SK-N-SH (cell line): ENCODE measurements at regions not wholly inside any gene's neighbourhood (a gene's known extent, or its start where the extent isn't known, plus 50 kb on each side); places are given as distances from the start of the nearest gene placed in this dataset.

Experiments used
- CTCF ChIA-PET: fragments of 300-600, 350-600 bp; formaldehyde crosslinking; extraction: SDS; loops from one replicate; lab custom pipeline; 2021; lab: Yijun Ruan, JAX
- POLR2A ChIA-PET: fragments of 350-600 bp; sonication (Branson Sonifier 250); formaldehyde crosslinking; extraction: SDS; loops from one replicate; lab custom pipeline; 2020; ENCODE audit warnings: antibody characterized with exemption, inconsistent platforms; lab: Yijun Ruan, JAX
- DNase-seq: peaks from one replicate; pipeline ENCODE4 v3.0.0; 2012
- H2AFZ ChIP-seq: fragments of 200-600 bp; sonication (generic); 2 replicates; pipeline ENCODE4 v1.8.1; 2016; ENCODE audit warnings: antibody characterized with exemption, mild to moderate bottlenecking, low read depth
- H3F3A ChIP-seq: fragments of 200-600 bp; sonication (generic); replicated peaks from 2 replicates; pipeline ENCODE3; 2016; ENCODE audit warnings: antibody characterized with exemption, mild to moderate bottlenecking; ENCODE audit not compliant: insufficient read depth
- H3K27ac ChIP-seq, 2 experiments: fragments of 200-500 bp in 1 of 2; fragments of 200-600 bp in 1 of 2; sonication (Bioruptor generic) in 1 of 2; sonication (generic), shearing (Covaris generic) in 1 of 2; 2 replicates each; pipeline versions ENCODE4 v1.5.1 to v1.6.1; 2014 to 2016; ENCODE audit warnings: low read depth in 2 of 2, inconsistent platforms in 1 of 2, low read length in 1 of 2, mild to moderate bottlenecking in 1 of 2, mixed read lengths in 1 of 2
- H3K27me3 ChIP-seq: fragments of 200-600 bp; sonication (generic), shearing (Covaris generic); 2 replicates; pipeline ENCODE4 v1.6.1; 2016; ENCODE audit warnings: mixed run types; ENCODE audit not compliant: insufficient read depth
- H3K36me3 ChIP-seq, 2 experiments: fragments of 200-500 bp in 1 of 2; fragments of 200-600 bp in 1 of 2; sonication (Bioruptor generic) in 1 of 2; sonication (generic) in 1 of 2; replicated peaks in 1 of 2; 2 replicates each; pipeline versions ENCODE3 to v1.5.1; 2014 to 2016; ENCODE audit warnings: low read length in 1 of 2, mild to moderate bottlenecking in 1 of 2; ENCODE audit not compliant: insufficient read depth in 2 of 2, control insufficient read depth in 1 of 2
- H3K4me1 ChIP-seq, 2 experiments: fragments of 200-500 bp in 1 of 2; fragments of 200-600 bp in 1 of 2; sonication (Bioruptor generic) in 1 of 2; sonication (generic), shearing (Covaris generic) in 1 of 2; 2 replicates each; pipeline versions ENCODE4 v1.5.1 to v1.6.1; 2014 to 2016; ENCODE audit warnings: low read depth in 1 of 2, low read length in 1 of 2, mixed run types in 1 of 2; ENCODE audit not compliant: insufficient read depth in 2 of 2, control insufficient read depth in 1 of 2
- H3K4me2 ChIP-seq: fragments of 200-600 bp; sonication (generic), shearing (Covaris generic); 2 replicates; pipeline ENCODE4 v1.6.1; 2017; ENCODE audit warnings: mixed run types
- H3K4me3 ChIP-seq, 2 experiments: fragments of 200-500 bp in 1 of 2; fragments of 200-600 bp in 1 of 2; sonication (Bioruptor generic) in 1 of 2; sonication (generic), shearing (Covaris generic) in 1 of 2; 2 replicates each; pipeline versions ENCODE4 v1.5.1 to v1.8.1; 2014 to 2016; ENCODE audit warnings: low read depth in 2 of 2, inconsistent platforms in 1 of 2, low read length in 1 of 2, mild to moderate bottlenecking in 1 of 2, mixed read lengths in 1 of 2, moderate library complexity in 1 of 2
- H3K79me2 ChIP-seq: fragments of 200-600 bp; sonication (generic); 2 replicates; pipeline ENCODE4 v1.8.1; 2017; ENCODE audit warnings: mild to moderate bottlenecking; ENCODE audit not compliant: insufficient read depth
- H3K9ac ChIP-seq: fragments of 200-600 bp; sonication (generic); 2 replicates; pipeline ENCODE4 v1.6.1; 2017; ENCODE audit warnings: mixed run types
- H3K9me2 ChIP-seq: fragments of 200-600 bp; sonication (generic); 2 replicates; pipeline ENCODE4 v1.6.1; 2017; ENCODE audit warnings: mixed run types
- H3K9me3 ChIP-seq: fragments of 200-600 bp; sonication (generic); 2 replicates; pipeline ENCODE4 v1.6.1; 2017; ENCODE audit warnings: mixed run types, mild to moderate bottlenecking, moderate library complexity
- H4K20me1 ChIP-seq: fragments of 200-600 bp; sonication (generic); 2 replicates; pipeline ENCODE4 v1.6.1; 2017; ENCODE audit warnings: mild to moderate bottlenecking, mixed run types; ENCODE audit not compliant: insufficient read depth
- ELF1 ChIP-seq: IDR thresholded peaks from 2 replicates; pipeline ENCODE4 v1.4.0; 2012
- FOSL2 ChIP-seq: IDR thresholded peaks from 2 replicates; pipeline ENCODE4 v1.4.0; 2012; ENCODE audit warnings: low read depth, mild to moderate bottlenecking, moderate library complexity, borderline replicate concordance
- FOXM1 ChIP-seq: IDR thresholded peaks from 2 replicates; pipeline ENCODE4 v1.4.0; 2012; ENCODE audit warnings: low read depth, mild to moderate bottlenecking
- GABPA ChIP-seq: IDR thresholded peaks from 2 replicates; pipeline ENCODE4 v1.4.0; 2012; ENCODE audit warnings: low read depth, mild to moderate bottlenecking
- JUND ChIP-seq: IDR thresholded peaks from 2 replicates; pipeline ENCODE4 v1.4.0; 2012
- POLR2AphosphoS5 ChIP-seq: IDR thresholded peaks from 2 replicates; pipeline ENCODE4 v1.6.1; 2012; ENCODE audit warnings: low read depth, low read length
- RCOR1 ChIP-seq: fragments of 150-350 bp; IDR thresholded peaks from 2 replicates; pipeline ENCODE4 v1.6.1; 2017; ENCODE audit warnings: antibody characterized with exemption, low read length
- RFX5 ChIP-seq: IDR thresholded peaks from 2 replicates; pipeline ENCODE4 v1.6.1; 2012; ENCODE audit warnings: mild to moderate bottlenecking, improper control_type of control experiment, low read length
- SIN3A ChIP-seq: IDR thresholded peaks from 2 replicates; pipeline ENCODE4 v1.6.1; 2012; ENCODE audit warnings: low read depth, mild to moderate bottlenecking, low read length, moderate library complexity, borderline replicate concordance
- TCF12 ChIP-seq: IDR thresholded peaks from 2 replicates; pipeline ENCODE4 v1.4.0; 2012
- TEAD4 ChIP-seq: IDR thresholded peaks from 2 replicates; pipeline ENCODE4 v1.4.0; 2012; ENCODE audit warnings: mild to moderate bottlenecking, borderline replicate concordance; ENCODE audit not compliant: insufficient read depth
- WGBS: methylation state at CpG from one replicate; pipeline ENCODE4 v1.1.6; 2017; ENCODE audit warnings: low lambda C conversion rate; 5-methylcytosine and 5-hydroxymethylcytosine counted together
- TF ChIP-seq, protein P1 (sequence below): fragments of 150-350 bp; IDR thresholded peaks from 2 replicates; pipeline ENCODE4 v1.6.1; 2016; ENCODE audit warnings: mild to moderate bottlenecking, low read depth, low read length
- TF ChIP-seq, protein P2 (sequence below): IDR thresholded peaks from 2 replicates; pipeline ENCODE4 v1.4.0; 2012; ENCODE audit warnings: low read depth, borderline replicate concordance
- TF ChIP-seq, protein P3 (sequence below): fragments of 200-600 bp; sonication (generic); IDR thresholded peaks from 2 replicates; pipeline ENCODE4 v1.6.1; 2017; ENCODE audit warnings: antibody characterized with exemption, mild to moderate bottlenecking, moderate library complexity
- TF ChIP-seq, protein P4 (sequence below): IDR thresholded peaks from 2 replicates; pipeline ENCODE4; 2012

DNA sequence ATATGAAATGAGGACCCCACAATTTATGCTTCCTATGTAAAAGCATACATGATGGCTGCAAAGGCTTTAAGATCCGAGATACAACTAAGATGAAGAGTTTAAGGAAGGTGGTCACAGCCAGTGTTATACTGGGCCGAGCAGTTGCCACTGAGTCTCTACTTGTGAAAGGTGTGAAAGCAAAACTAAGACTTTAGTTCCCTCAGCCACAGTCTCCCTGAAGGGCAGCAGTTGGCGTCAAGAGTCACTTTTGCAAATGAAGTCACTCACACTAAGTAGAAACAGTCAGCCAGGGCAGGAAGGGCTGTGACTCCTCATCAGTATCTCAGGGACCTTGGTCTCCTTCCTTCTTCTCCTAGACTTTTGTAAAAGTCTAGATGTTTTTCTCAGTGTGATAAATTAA, 191.6 kb upstream of the MCHR2 start:
- WGBS = 50% methylated on average over 3 of the region's 3 CpGs
- H3K4me3 ChIP-seq = no peak overlapping the region
- no peaks in the 10 kb centered on the region for H3K27me3 ChIP-seq
- H2AFZ ChIP-seq = no peak overlapping the region
- no peaks in the 10 kb centered on the region for H4K20me1 ChIP-seq
- no peak overlapping the region for H3K4me2 ChIP-seq
- H3K79me2 ChIP-seq = no peaks in the 10 kb centered on the region
- POLR2A ChIA-PET = no interaction called here
- no peaks in the 10 kb centered on the region; a peak in 1 of 4 replicates for H3K4me1 ChIP-seq
- no peak for TF ChIP-seq JUND
- TF ChIP-seq, protein P1, sequence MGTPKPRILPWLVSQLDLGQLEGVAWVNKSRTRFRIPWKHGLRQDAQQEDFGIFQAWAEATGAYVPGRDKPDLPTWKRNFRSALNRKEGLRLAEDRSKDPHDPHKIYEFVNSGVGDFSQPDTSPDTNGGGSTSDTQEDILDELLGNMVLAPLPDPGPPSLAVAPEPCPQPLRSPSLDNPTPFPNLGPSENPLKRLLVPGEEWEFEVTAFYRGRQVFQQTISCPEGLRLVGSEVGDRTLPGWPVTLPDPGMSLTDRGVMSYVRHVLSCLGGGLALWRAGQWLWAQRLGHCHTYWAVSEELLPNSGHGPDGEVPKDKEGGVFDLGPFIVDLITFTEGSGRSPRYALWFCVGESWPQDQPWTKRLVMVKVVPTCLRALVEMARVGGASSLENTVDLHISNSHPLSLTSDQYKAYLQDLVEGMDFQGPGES = no peak
- no peak for TF ChIP-seq SIN3A
- no peak for TF ChIP-seq POLR2AphosphoS5
- TF ChIP-seq RFX5 = no peak
- no peak for TF ChIP-seq TEAD4
- TF ChIP-seq, all 33 proteins: peak for 0
- CTCF ChIA-PET = no interaction called here
- Histone ChIP-seq H3K9ac (no peak overlapping the region), H3K9me2 (no peaks in the 10 kb centered on the region), H3K9me3 (no peaks in the 10 kb centered on the region), H3K36me3 (no peaks in the 10 kb centered on the region), H3K27ac (no peak overlapping the region), H3F3A (no peaks in the 10 kb centered on the region)
- DNase-seq = no peak

DNA sequence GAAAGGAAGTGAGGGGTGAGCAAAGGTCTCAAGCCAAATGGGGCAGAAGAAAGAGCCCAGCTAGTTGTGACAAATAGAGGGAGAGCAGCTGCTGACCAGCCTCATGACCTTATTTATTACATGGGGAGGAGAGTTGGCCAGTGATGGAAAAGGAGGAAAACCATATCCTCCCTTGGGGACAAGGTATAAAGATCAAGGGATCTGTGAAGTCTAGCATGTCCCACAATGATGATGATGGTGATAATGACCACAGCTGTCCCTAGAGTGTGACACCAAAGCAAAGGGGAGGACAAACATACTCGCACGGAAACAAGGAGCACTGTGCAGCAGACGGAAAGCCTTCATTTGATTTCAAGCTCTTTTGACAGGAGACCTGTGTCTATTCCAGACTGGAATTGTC, 190.4 kb upstream of the MCHR2 start:
- H3K79me2 ChIP-seq = no peaks in the 10 kb centered on the region
- no peak overlapping the region for H3K4me2 ChIP-seq
- H3K27ac ChIP-seq = no peak overlapping the region
- H3K36me3 ChIP-seq = no peaks in the 10 kb centered on the region
- H3F3A ChIP-seq = no peaks in the 10 kb centered on the region
- ChIA-PET CTCF (no interaction called here), POLR2A (no interaction called here)
- DNase-seq = no peak
- no peaks in the 10 kb centered on the region for H3K27me3 ChIP-seq
- H3K4me3 ChIP-seq = no peak overlapping the region
- no peaks in the 10 kb centered on the region; a peak in 1 of 4 replicates for H3K4me1 ChIP-seq
- H3K9ac ChIP-seq = no peak overlapping the region
- no peak overlapping the region for H2AFZ ChIP-seq
- 83% methylated on average over 3 of the region's 3 CpGs for WGBS
- no peaks in the 10 kb centered on the region for H3K9me3 ChIP-seq
- TF ChIP-seq SIN3A (no peak), ELF1 (no peak), FOXM1 (no peak), RCOR1 (no peak), TCF12 (no peak), POLR2AphosphoS5 (no peak), FOSL2 (no peak), GABPA (no peak), JUND (no peak)
- TF ChIP-seq, protein P2, sequence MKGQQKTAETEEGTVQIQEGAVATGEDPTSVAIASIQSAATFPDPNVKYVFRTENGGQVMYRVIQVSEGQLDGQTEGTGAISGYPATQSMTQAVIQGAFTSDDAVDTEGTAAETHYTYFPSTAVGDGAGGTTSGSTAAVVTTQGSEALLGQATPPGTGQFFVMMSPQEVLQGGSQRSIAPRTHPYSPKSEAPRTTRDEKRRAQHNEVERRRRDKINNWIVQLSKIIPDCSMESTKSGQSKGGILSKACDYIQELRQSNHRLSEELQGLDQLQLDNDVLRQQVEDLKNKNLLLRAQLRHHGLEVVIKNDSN = no peak
- TF ChIP-seq, protein P3, sequence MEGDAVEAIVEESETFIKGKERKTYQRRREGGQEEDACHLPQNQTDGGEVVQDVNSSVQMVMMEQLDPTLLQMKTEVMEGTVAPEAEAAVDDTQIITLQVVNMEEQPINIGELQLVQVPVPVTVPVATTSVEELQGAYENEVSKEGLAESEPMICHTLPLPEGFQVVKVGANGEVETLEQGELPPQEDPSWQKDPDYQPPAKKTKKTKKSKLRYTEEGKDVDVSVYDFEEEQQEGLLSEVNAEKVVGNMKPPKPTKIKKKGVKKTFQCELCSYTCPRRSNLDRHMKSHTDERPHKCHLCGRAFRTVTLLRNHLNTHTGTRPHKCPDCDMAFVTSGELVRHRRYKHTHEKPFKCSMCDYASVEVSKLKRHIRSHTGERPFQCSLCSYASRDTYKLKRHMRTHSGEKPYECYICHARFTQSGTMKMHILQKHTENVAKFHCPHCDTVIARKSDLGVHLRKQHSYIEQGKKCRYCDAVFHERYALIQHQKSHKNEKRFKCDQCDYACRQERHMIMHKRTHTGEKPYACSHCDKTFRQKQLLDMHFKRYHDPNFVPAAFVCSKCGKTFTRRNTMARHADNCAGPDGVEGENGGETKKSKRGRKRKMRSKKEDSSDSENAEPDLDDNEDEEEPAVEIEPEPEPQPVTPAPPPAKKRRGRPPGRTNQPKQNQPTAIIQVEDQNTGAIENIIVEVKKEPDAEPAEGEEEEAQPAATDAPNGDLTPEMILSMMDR = no peak
- TF ChIP-seq, protein P1 = no peak
- TF ChIP-seq, protein P4, sequence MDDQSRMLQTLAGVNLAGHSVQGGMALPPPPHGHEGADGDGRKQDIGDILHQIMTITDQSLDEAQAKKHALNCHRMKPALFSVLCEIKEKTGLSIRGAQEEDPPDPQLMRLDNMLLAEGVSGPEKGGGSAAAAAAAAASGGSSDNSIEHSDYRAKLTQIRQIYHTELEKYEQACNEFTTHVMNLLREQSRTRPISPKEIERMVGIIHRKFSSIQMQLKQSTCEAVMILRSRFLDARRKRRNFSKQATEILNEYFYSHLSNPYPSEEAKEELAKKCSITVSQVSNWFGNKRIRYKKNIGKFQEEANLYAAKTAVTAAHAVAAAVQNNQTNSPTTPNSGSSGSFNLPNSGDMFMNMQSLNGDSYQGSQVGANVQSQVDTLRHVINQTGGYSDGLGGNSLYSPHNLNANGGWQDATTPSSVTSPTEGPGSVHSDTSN = no peak
- no peaks in the 10 kb centered on the region for H4K20me1 ChIP-seq
- no peaks in the 10 kb centered on the region for H3K9me2 ChIP-seq
